Esophagus squamous epithelium (tissue), 4 donors: ENCODE measurements at regions not wholly inside any gene's neighbourhood (a gene's known extent, or its start where the extent isn't known, plus 50 kb on each side); places are given as distances from the start of the nearest gene placed in this dataset.

Source experiments
- POLR2A ChIP-seq, 4 donors: fragments of 450-650 bp; IDR thresholded peaks; one replicate each; pipeline ENCODE4 v1.6.1; 2017; ENCODE audit warnings: antibody characterized with exemption in 4 of 4, mild to moderate bottlenecking in 4 of 4, moderate library complexity in 3 of 4
- TF ChIP-seq, protein P1 (sequence below), 6 experiments: fragments of 450-650 bp in 4 of 6; fragments of 200-600 bp in 2 of 6; sonication (generic) in 2 of 6; IDR thresholded peaks; one replicate each; pipeline ENCODE4 v1.5.1; 2016 to 2019; ENCODE audit warnings: antibody characterized with exemption in 6 of 6, mild to moderate bottlenecking in 4 of 6, moderate library complexity in 4 of 6

DNA sequence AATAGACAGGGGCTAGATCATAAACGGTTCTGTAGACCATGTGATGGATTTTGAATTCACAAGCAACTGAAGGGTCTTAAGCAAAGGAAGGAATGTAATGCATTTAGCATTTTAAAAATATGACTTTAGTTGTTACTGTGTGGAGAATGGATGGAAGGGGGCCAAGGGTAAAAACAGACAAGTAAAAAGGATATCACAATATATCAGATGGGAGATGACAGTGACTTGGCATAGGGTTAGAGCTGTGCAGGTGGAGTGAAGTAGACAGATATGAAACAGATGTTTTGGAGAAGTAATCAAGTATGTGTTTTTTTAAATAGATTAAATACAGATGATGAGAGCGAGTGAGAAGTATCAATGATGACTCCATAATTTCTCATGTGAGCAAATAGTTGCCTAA lies 1116.0 kb upstream of the TENM3 start:
- TF ChIP-seq, protein P1, sequence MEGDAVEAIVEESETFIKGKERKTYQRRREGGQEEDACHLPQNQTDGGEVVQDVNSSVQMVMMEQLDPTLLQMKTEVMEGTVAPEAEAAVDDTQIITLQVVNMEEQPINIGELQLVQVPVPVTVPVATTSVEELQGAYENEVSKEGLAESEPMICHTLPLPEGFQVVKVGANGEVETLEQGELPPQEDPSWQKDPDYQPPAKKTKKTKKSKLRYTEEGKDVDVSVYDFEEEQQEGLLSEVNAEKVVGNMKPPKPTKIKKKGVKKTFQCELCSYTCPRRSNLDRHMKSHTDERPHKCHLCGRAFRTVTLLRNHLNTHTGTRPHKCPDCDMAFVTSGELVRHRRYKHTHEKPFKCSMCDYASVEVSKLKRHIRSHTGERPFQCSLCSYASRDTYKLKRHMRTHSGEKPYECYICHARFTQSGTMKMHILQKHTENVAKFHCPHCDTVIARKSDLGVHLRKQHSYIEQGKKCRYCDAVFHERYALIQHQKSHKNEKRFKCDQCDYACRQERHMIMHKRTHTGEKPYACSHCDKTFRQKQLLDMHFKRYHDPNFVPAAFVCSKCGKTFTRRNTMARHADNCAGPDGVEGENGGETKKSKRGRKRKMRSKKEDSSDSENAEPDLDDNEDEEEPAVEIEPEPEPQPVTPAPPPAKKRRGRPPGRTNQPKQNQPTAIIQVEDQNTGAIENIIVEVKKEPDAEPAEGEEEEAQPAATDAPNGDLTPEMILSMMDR (IDR thresholded peaks at IDR 0.05) = no peak
- no peak for TF ChIP-seq POLR2A (IDR thresholded peaks at IDR 0.05)
